Pancreas (tissue), 10 donors: ENCODE measurements at regions not wholly inside any gene's neighbourhood (a gene's known extent, or its start where the extent isn't known, plus 50 kb on each side); places are given as distances from the start of the nearest gene placed in this dataset.

Experiments
- ATAC-seq, 4 donors: fragments of 200-7000 bp; cut with Tn5 transposase; one replicate each; pipeline versions ENCODE4 v1.8.0 to v1.9.1; 2020; ENCODE audit warnings: mild to moderate bottlenecking in 4 of 4, moderate library complexity in 4 of 4
- DNase-seq, 6 donors: peaks; one replicate each; pipeline ENCODE4 v3.0.0-alpha.2; 2020
- FAIRE-seq: peaks from 2 replicates; lab custom pipeline; 2012; peaks lifted over from hg19 to GRCh38; lab: Jason Lieb, UNC
- H3K27ac ChIP-seq, 4 donors: fragments of 200-600 bp; sonication (generic); 1 replicate in 3 of 4; 2 replicates in 1 of 4; pipeline versions ENCODE4 v1.5.0 to v1.8.0; 2020
- H3K27me3 ChIP-seq, 4 donors: fragments of 200-600 bp; one replicate each; pipeline ENCODE4 v1.8.0; 2021
- H3K36me3 ChIP-seq, 3 donors: fragments of 200-600 bp; sonication (generic) in 1 of 3; one replicate each; pipeline versions ENCODE4 v1.5.0 to v1.8.0; 2020 to 2021
- H3K4me1 ChIP-seq, 3 donors: fragments of 200-600 bp; one replicate each; pipeline ENCODE4 v1.8.0; 2021
- H3K4me3 ChIP-seq, 4 donors: fragments of 200-600 bp; sonication (generic) in 2 of 4; one replicate each; pipeline versions ENCODE4 v1.5.0 to v1.8.0; 2020 to 2021
- H3K9me3 ChIP-seq, 4 donors: fragments of 200-600 bp; one replicate each; pipeline ENCODE4 v1.8.0; 2021
- WGBS, 2 donors: extraction: QIAGEN DNeasy Blood & Tissue Kit; methylation state at CpG; one replicate each; pipeline ENCODE4 v1.1.7; 2013; 5-methylcytosine and 5-hydroxymethylcytosine counted together
- intact Hi-C, 3 donors: fragments of 100-400 bp; cut with DNase I; formaldehyde crosslinking; loops; one replicate each; pipeline versions ENCODE4 v1.11.1 to v1.14.2; 2022
- TF ChIP-seq, protein P1 (sequence below), 4 donors: fragments of 200-600 bp; sonication (generic) in 3 of 4; IDR thresholded peaks; one replicate each; pipeline versions ENCODE4 v1.5.0 to v1.8.0; 2021; ENCODE audit warnings: antibody characterized with exemption in 4 of 4
- donor health status: healthy with polysubstance abuse.
- donor health status: DM: no; HTN: no; CAD: no; lungs with moderate emphysema.
- donor health status: DM: no; HTN: no; CAD: no.
- donor health status: control.
- donor health status: control.
- donor health status: Bipolar disorder and iron deficiency.
- donor health status: DM: yes; HTN: yes; CAD: no.
- donor health status: DM: no; HTN: no; CAD: no.
- donor health status: DM: no; HTN: no; CAD: no.
- donor health status: DM: yes; HTN: yes; CAD: no.

DNA sequence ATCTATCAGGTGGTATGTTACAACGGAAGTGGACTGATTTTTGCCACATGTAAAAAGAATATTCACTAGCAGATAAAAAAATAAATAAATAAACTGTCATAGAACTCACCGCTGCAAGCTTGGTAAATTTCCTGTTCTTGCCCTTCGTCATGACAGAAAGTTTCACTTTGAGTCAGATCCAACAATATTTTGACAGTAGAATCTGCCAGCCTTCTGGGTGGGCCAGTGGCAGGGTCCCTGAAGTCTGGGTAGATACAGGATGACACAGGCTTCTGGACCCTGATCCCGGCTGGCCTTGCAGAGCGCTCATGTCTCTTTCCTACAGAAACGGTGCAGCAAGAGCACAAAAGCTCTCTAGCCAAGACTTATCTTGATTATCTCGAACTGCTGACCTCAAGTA lies 97.8 kb upstream of the PMAIP1 start:
- H3K27me3 ChIP-seq, result no peaks in the 10 kb centered on the region
- no peaks in the 10 kb centered on the region for H3K4me1 ChIP-seq
- H3K36me3 ChIP-seq, result no peaks in the 10 kb centered on the region
- intact Hi-C loops, result no loop called here
- H3K9me3 ChIP-seq, result no peaks in the 10 kb centered on the region
- no peak for DNase-seq
- TF ChIP-seq, protein P1, sequence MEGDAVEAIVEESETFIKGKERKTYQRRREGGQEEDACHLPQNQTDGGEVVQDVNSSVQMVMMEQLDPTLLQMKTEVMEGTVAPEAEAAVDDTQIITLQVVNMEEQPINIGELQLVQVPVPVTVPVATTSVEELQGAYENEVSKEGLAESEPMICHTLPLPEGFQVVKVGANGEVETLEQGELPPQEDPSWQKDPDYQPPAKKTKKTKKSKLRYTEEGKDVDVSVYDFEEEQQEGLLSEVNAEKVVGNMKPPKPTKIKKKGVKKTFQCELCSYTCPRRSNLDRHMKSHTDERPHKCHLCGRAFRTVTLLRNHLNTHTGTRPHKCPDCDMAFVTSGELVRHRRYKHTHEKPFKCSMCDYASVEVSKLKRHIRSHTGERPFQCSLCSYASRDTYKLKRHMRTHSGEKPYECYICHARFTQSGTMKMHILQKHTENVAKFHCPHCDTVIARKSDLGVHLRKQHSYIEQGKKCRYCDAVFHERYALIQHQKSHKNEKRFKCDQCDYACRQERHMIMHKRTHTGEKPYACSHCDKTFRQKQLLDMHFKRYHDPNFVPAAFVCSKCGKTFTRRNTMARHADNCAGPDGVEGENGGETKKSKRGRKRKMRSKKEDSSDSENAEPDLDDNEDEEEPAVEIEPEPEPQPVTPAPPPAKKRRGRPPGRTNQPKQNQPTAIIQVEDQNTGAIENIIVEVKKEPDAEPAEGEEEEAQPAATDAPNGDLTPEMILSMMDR (IDR thresholded peaks at IDR 0.05), result no peak
- no peak overlapping the region for H3K4me3 ChIP-seq
- FAIRE-seq, result no peak
- H3K27ac ChIP-seq, result no peak overlapping the region
- no peak for ATAC-seq
- 39 to 52% methylated on average over 7 of the region's 7 CpGs for WGBS, 2 donors

DNA sequence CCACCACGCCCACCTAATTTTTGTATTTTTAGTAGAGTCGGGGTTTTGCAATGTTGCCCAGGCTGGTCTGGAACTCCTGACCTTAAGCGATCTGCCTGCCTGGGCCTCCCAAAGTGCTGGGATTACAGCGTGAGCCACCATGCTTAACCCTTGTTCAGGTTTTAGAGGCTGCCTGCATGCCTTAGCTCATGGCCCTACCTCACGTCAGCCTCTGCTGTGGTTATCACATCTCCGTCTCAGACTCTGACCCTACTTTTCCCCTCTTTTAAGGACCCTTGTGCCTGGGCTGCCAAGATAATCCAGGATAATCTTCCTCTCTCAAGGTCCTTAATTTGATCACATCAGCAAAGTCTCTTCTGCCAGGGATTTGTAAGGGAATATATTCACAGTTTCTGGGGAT lies 98.2 kb upstream of the PMAIP1 start:
- no peak for FAIRE-seq
- TF ChIP-seq, protein P1 (IDR thresholded peaks at IDR 0.05), result no peak
- H3K4me3 ChIP-seq, result no peak overlapping the region
- no peaks in the 10 kb centered on the region for H3K36me3 ChIP-seq
- H3K27me3 ChIP-seq, result no peaks in the 10 kb centered on the region
- H3K9me3 ChIP-seq, result no peaks in the 10 kb centered on the region
- WGBS, 2 donors, result 85 to 90% methylated on average over 6 of the region's 6 CpGs
- intact Hi-C loops, result no loop called here
- no peaks in the 10 kb centered on the region for H3K4me1 ChIP-seq
- ATAC-seq, result no peak
- H3K27ac ChIP-seq, result no peak overlapping the region
- no peak for DNase-seq

DNA sequence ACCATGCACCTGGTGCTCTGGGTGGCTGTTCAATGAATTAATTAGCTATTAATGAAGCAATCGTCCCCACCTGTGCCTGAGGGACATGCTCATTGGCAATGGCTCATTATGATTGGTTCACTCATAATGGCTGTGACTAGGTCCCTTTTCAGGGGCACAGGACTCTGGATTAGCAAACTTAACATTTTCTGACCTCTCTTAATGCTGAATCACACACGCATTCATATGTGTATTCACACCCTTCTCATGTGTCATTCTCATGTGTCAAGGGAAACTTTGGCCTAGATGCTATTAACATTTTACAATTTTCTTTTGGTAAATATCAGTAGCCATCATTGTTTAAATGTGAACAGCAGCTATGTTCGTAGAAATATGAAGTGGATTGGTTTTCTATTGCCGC lies 98.9 kb upstream of the PMAIP1 start:
- intact Hi-C loops, result no loop called here
- WGBS, 2 donors, result 72 to 76% methylated on average over 4 of the region's 4 CpGs

DNA sequence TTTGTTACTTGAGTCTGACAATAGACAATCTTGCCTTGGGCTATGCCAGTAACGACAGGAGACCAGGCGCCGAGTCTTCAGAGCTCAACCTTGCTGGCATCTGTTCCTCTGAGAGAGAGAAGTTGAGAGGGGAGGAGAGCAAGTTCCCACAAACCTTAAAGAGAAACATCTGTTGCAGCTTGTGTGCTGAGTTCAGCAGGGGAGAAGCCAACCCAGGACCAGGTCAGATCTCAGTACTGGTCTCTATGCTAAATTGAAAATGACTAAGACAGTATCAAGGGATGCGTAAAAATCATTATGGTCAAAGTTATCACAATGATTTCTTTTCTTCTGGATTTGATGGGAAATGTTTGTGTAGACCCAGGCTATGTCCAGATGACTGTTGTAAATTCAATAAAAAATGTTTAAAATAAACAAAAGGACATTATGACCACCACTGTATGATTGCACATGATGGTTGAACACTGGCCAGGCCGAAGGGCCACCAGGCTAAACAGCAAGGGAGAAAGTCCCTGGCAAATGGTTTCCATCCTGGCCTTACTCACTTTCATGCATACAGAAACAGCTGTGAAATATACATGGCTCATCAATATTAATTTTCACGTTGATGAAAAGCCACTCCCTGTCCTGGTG lies 100.3 kb upstream of the PMAIP1 start:
- H3K27me3 ChIP-seq, result no peaks in the 10 kb centered on the region
- WGBS, 2 donors, result 61 to 70% methylated on average over 6 of the region's 6 CpGs
- intact Hi-C loops, result no loop called here
- FAIRE-seq (no peak), DNase-seq (no peak), ATAC-seq (no peak)
- TF ChIP-seq, protein P1 (IDR thresholded peaks at IDR 0.05), result no peak
- no peaks in the 10 kb centered on the region for H3K4me1 ChIP-seq
- H3K9me3 ChIP-seq, result no peaks in the 10 kb centered on the region
- no peak overlapping the region for H3K27ac ChIP-seq
- H3K36me3 ChIP-seq, result no peaks in the 10 kb centered on the region
- no peak overlapping the region for H3K4me3 ChIP-seq

More for the DNA sequence above, 98.9 kb upstream of the PMAIP1 start:
- Histone ChIP-seq H3K27ac (no peak overlapping the region), H3K4me3 (no peak overlapping the region), H3K36me3 (no peaks in the 10 kb centered on the region), H3K27me3 (no peaks in the 10 kb centered on the region), H3K4me1 (no peaks in the 10 kb centered on the region), H3K9me3 (no peaks in the 10 kb centered on the region)
- no peak for DNase-seq
- no peak for ATAC-seq
- TF ChIP-seq, protein P1 (IDR thresholded peaks at IDR 0.05), result no peak
- no peak for FAIRE-seq

DNA sequence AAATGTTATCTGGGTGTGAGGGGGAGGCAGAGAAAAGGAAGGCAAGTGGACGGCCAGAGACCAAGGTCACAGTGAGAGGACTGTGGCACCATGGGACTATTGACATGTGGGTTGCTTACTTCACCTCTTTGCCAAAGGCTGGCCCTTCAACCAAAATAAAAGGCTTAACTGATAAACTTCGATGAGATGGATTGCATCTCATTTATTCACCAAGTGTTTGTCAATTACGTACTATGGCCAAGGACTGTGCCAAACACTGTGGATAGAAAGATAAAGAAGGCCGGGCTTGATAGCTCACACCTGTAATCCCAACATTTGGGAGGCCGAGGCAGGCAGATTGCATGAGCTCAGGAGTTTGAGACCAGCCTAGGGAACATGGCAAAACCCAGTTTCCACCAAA lies 98.7 kb upstream of the CCBE1 start:
- no peak for ATAC-seq
- no peaks in the 10 kb centered on the region for H3K36me3 ChIP-seq
- no peak for FAIRE-seq
- WGBS, 2 donors, result 44 to 45% methylated on average over 5 of the region's 5 CpGs
- H3K27ac ChIP-seq, result no peak overlapping the region
- TF ChIP-seq, protein P1 (IDR thresholded peaks at IDR 0.05), result no peak
- no peaks in the 10 kb centered on the region for H3K27me3 ChIP-seq
- no peak overlapping the region for H3K4me3 ChIP-seq
- DNase-seq, result no peak
- no peaks in the 10 kb centered on the region for H3K4me1 ChIP-seq
- intact Hi-C loops, result no loop called here
- H3K9me3 ChIP-seq, result no peaks in the 10 kb centered on the region
